Inflammatory macrophage (primary cell): ENCODE measurements at regions not wholly inside any gene's neighbourhood (a gene's known extent, or its start where the extent isn't known, plus 50 kb on each side); places are given as distances from the start of the nearest gene placed in this dataset.

Experiments
- DNase-seq, 2 donors: peaks; one replicate each; pipeline ENCODE4 v3.0.0-alpha.2; 2020 to 2022

DNA sequence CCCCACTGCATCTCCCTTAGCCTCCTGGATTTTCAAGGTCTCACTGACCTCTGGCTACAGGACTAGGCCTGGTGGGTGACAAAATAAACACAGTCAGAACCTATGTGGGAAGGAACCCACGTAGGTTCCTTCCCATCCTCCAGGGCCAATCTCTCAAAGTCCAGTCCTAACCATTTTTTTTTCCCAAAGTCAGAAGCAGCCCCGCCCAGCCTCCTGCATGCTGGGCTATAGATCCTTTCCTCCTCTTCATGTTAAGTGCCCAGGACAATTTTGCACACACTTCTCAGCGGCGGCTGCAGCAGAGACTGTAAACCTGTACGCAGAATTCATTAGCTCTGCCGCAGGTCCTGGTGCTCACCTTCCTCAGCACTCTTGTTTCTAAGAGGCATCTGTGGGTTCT, 285.8 kb downstream of the NPIPA8 start:
- DNase-seq: no peak

DNA sequence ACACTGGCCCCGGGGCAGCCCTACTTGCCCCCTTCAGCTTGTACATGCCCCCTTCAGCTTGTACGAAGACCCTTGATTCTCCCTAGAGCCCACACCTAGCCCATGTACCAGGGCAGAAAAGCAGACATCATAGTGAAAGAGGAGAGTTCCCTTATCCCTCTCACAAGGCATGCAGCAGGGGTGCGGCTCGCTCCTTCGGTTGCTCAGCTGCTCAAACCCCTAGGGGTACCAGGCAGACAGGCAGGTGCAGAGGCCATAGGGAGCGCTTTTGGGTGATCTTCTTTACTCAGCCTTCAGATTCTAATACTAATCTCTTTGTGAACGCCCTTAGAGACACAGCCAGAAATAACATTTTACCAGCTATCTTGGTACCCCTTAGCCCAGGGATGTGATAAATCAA, 286.3 kb downstream of the NPIPA8 start:
- no peak for DNase-seq

DNA sequence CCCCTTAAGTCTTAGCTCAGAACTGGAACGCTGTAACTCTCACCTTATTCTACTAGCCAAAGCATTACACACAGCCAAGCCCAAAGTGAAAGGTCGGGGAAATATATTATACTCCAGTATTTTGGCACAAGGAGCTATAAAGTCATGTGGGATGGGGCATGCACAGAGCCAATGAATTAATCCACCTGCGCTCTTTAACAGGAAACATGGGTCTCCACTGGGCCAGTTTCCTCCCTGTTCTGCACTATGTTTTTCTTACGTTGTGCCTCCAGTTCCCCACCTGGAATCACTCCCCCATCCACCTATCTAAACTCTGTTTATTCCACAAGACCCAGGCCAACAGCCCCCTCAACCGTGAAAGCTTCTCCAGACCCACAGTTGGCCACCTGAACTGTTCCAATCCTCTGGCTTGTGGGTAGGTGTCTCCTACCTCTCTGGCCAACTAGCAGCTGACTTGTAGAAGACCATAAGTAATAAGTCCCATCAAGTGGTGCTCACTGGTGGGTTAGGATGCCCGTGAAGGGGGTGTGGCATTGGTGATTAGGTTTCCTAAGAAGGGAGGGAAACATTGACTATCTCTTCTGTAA, 286.9 kb downstream of the NPIPA8 start:
- no peak for DNase-seq

DNA sequence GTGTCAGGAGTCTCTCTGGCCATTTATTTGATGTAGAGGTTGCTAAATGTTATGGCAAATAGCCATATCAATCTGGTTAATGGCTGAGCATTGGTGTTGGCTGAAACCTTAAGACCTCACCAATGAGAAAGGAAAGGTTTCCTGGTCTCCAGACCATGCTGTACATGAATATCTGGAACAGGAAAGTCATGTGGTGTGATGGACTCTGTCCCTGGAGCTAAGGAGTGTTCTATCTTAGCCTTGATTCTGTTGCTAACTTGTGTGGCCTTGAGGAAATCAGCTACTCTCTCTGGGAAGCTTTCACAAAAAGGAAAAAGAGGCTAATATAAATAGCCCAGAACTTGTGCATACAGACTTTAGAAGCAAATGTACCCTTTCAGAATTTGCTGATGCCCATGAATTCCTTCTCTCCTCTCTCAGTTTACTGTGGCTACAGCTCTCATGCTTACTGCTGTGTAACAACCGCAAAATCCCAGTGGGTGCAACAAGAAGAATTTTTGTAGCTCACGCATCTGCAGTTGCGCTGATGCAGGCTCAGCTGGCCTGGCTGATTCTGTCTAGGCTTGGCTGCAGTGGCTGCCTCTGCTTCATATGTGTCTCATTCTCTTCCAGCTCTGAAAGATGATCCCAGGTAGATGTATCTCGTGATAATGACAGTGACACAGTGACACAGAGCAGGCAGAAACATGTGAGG, 287.5 kb downstream of the NPIPA8 start:
- no peak for DNase-seq

DNA sequence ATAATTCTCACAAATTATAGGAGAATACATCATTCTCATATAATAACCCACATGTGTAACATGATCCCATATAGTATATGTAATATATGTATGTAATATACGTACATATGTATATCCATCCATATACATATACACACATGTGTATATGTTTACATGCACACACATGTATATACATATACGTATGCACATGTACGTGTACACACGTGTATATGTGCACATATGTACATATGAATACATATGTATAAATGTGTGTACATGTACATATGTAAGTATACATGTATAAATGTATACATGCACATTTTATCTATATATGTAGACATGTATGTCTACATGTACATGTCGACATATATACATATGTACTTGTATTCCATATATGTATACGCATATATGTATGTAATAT, 288.8 kb downstream of the NPIPA8 start:
- no peak for DNase-seq

DNA sequence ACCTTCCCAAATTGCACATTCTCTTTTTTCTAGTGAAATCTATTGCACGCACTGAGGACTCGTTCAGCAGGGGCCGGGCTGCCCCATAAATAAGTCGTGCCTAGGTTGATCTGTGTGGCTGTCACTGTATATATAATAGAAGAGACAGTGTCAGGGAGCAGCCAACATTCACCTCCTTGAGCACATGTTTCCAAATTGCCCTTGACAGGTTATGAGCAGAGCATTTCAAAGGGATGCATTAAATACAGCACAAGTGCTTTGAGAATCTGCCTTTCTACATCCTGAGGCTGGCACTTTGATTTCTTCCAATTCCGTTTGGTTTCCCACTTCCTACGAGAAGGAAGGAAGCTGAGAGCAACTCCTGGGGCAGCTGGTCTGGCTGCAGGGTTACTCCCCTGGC, 291.2 kb downstream of the NPIPA8 start:
- no peak for DNase-seq

DNA sequence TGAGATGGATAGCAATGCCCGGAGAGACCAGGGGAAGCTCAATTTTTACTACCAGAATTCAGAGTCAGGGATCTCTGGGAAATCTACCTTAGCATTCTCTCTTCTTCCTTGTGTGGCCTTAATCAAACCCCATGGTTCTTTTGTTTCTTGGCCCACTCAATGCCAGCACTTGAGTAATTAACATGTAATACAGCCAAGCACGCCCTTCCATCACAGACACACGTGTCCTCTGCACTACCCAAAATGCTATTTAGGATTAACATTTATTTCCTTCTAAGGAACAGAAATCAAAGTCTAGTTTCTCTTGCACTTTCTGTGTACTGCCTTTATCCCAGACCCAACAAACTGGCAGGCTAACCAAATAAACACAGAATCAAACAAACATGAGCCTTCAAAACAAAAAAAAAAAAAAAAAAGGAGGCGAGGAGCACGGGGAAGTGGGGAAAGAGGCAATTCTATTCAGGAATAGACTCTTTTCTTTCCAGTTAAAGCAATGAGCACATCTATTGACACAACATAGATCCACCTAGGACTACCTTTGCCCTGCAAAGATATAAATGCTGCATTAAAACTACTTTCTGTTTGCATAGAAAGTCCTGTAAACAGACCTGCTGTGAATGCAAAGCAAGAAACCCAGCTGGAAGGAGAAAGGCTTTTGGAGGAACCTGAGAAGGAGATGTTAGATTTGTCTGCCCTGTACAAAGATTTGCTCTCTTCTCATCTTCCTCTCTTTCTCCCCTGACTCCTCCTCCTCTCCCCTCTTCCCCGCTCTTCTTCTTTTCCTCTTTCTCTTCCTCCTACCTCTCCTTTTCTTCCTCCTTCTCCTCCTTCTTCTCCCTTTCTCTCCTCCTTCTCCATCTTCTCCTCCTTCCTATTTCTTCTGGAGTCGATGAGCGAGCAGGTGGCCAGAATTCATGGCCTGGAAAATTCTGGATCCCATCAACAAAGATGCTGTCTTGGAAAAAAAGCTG, 294.4 kb downstream of the NPIPA8 start:
- no peak for DNase-seq

DNA sequence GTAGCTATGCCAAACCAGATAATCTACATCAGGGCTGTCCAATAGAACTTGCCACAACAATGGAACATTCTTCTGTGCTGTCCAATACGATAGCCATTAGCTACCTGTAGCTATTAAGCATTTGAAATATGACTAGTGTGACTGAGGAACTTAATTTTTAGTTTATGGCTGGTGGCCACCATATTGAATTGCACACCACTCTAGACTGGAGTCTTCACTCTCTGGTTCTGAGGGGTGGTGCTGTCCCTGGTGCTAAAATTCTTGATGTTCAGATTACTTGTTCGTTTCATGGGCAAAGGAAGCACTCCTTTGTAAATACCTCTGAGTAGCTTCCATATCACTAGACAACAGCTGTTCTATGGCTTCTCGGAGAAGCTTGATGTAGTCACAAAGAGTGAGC, 296.6 kb downstream of the NPIPA8 start:
- no peak for DNase-seq

DNA sequence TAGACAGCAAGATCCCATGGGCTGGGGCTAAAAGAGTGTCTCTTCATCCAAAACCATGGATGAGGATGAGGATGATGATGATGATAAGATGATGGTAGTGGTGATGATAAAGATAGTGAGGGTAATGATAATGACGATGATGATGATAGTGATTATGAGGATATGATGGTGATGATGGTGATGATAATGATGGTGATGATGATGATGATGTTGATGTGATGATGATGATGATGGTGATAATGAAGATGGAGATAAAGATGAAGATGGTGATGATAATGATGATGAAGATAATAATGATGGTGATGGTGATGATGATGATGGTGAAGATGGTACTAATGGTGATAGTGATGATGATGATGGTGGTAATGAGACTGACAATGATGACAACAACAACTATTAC, 299.5 kb downstream of the NPIPA8 start:
- no peak for DNase-seq

DNA sequence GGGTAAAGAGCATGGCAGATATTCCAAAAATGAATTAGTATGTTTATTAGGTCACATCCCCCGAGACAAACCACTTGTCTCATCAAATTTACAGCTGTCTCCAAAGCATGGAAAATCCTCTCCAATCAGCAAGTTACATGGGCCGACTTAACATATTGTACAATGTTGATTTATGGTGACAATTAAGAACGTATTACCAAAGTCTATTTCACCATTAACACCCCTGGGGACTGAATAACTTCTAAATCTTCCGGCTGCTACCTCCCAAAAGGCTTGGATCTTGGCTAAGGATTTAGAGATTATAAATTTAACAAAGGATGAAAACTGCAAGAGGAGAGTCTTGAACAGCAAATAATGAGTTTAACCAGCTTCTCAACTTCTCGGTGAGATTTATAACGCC, 311.9 kb downstream of the NPIPA8 start:
- no peak for DNase-seq

DNA sequence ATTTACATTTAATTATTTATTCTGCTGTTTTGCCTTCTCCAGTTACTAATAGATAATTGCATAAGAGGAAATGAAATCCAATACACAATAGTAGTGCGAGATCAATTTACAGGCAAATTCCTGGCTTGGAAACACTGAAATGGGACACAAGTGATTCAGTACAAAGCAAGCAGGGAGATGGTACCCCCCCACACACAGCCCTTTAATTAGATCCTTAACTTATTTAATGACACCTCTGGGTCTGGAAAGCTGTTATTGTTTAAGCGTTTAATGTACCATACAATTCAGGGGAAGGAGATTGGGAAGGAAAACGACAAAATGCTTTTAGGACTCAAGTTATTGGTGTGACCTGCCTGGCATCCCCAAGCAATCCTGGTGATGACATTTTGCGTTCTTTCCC, 318.2 kb downstream of the NPIPA8 start:
- no peak for DNase-seq

DNA sequence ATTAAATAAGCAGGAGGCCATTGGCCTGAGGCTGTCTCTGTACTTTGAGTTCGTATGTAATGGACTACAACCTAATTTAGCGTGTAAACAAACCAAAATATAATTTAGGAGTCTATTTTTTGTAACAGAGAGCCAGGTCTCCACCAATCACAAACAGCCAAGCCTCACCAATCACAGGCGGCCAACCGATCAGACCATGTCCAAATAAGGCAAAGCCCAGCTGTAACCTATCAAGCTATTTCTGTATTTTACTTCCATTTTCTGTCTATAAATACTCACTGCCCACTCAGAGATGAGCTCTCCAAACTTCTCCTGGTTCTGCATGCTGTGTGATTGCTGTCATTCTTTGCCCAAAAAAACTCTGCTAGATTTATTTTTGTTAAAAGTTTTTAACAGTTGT, 322.7 kb downstream of the NPIPA8 start:
- peak; percentile 14 to 15 for DNase-seq

DNA sequence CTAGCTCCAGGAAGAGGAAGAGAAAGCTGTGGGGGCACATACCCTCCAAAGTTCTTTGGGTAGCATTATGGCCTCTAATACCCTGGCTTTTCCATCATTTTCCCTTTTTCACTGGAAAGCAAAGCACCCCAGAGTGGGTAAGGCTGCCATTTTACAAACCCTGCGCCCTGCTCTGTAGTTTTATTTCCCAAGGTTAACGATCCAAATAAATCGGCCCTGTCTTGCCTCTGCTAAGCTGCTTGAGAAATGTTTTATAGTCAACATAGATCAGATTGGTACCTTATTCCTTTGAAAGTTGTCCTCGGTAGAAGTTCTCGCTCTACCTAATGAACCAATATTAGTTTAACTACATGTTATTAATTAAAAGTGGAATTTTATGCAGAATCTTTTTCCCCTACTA, 328.2 kb downstream of the NPIPA8 start:
- no peak for DNase-seq

DNA sequence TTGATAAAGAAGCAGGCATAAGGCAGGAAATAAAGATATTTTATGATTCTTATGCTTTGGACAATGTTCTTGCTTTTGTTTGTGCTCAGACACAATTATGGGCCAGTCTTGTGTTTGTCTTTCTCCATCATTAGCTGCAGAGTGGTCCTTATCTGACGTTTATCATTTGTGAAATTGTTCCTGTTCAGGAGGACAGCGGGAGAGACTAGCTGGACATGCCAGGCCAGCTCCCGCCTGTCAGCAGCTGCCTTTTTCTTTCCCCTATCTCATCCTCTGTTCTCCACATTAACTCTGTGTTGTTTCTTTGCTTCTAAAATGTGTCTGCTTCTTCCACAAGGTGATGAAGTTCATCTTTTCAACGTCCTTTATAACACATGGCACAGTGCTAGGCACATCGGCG, 333.5 kb downstream of the NPIPA8 start:
- DNase-seq: no peak

DNA sequence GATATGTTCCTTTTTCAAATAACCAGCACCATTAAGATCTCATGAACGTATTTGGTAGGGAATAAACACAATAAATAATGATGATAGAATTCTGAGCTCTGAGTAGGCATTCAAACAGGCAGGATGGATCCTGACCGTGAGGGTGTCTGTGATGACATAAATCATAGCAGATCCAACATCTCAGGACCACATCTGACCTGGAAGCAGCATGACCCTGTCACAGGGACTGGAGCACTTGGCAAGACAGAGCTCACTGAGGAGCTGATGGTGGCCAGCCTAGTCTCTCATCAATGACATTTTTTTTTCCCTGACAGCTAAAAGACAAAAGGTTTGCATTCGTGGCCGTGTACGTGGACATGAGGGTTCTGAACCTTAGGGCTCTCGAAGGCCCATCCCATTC, 337.5 kb downstream of the NPIPA8 start:
- no peak for DNase-seq

DNA sequence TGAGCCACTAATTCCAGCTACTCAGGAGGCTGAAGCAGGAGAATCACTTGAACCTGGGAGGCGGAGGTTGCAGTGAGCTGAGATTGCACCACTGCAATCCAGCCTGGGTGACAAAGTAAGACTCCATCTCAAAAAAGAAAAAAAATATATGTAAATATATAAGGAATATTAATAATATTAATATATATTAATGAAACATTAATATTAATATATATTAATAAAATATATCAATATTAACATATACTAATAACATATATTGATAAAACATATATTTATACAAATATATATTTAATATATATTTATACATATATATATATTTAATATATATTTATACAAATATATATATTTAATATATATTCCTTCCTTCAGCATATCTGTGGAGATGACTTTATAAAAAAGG, 338.0 kb downstream of the NPIPA8 start:
- DNase-seq: no peak

DNA sequence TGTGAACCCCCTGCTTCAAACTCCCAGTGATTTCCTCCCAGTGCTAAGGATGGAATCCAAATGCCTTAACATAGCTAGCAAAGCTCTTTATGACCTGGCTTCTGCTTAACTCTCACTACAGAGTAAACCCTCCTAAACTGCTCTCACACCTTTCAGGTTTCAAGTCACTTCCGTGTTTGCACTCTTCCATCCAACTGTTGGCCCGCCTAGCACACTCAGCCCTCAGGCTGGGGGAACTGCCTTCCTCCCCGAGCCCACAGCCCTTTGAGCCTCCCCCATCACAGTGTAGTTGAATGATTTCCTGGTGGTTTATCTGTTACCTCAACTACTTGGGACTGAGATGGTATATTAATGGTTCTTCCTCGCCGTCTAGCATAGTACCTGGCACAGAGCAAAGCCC, 342.5 kb downstream of the NPIPA8 start:
- no peak for DNase-seq

DNA sequence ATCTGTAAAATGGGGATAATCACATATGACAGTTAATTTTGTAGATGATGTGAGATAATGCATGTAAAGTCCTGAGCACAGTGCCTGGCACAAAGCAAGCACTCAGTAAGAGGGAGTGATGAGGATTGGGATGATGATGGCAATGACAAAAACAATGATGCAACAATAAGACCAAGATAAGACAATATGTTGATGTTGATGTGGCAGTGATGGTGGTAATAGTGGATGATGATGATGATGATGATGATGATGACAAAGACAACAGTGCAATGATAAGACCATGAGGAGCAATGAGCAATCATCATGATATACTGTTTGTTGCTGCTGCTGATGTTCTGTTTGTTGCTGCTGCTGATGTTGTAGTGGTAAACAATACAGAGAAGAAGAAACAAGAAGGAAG, 344.1 kb downstream of the NPIPA8 start:
- no peak for DNase-seq

DNA sequence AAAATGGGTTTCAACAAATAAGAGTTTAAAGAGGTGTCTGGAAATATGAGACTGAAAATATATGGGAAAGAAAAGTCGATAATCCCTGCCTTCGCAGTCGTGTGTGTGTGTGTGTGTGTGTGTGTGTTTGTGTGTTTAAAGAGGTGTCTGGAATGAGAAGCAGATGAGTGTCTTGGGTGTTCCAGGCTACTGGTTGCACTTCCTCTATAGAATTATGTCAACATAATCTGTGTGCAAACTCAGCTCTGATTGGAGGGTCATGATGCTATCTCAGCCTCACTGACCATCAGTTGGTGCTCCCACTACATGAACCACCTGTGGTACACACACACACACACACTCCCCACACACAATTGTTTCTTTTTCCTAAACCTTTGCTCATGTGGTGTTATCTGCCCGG, 347.3 kb downstream of the NPIPA8 start:
- DNase-seq: no peak

DNA sequence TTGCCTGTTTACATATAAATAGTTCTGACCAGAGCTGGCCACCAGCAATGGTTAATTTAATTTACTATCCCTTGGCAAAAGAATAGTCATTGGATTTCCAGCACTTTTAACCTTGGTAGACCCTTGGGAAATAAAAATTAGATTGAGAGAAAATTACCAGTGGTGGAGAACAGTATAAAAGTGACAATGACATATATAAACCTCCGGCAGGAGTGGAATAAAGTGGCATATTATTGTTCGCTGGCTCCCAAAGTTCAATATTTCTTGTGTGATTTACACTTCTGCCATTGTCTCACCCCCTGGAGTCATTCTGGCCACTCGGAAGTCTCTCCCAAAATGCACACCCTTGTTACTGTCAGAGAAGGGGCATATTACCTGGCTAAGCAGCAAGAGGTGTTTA, 347.7 kb downstream of the NPIPA8 start:
- no peak for DNase-seq

DNA sequence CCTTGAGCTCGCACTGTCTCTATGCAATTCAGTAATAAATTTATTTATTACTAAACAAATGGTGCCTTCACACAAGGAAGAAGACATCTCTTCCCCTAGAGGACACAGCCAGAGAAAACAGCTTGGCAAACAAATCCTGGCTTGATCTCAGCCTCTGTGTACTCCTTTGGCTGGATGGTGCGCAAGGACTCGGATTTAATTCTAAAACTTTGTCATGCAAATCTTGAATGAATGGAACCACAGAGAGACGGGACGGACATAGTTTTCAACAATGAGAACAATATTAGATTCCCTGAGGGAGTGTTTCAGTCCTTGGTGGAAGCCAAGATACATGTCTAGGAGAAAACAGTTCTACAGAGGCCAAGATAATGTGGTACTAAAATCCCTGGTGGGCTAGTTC, 349.5 kb downstream of the NPIPA8 start:
- DNase-seq: no peak

DNA sequence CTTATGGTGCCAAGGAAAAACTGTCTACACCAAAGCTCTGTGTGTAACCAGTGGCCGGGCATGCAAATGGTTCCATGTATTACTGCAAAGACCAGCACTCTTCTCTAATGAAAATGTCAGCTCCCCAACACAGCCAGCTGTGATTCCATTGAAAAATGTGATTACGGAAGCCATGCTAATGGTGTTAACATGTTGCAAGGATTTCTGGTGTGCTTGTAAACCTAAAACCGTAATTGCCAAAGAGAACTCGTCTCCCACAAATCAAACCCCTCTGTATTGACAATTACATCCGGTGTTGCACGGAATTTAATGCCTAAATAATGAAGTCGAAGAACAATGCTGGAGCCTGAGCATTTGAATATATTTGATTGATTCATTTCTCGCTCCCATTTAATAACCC, 351.7 kb downstream of the NPIPA8 start:
- no peak for DNase-seq

DNA sequence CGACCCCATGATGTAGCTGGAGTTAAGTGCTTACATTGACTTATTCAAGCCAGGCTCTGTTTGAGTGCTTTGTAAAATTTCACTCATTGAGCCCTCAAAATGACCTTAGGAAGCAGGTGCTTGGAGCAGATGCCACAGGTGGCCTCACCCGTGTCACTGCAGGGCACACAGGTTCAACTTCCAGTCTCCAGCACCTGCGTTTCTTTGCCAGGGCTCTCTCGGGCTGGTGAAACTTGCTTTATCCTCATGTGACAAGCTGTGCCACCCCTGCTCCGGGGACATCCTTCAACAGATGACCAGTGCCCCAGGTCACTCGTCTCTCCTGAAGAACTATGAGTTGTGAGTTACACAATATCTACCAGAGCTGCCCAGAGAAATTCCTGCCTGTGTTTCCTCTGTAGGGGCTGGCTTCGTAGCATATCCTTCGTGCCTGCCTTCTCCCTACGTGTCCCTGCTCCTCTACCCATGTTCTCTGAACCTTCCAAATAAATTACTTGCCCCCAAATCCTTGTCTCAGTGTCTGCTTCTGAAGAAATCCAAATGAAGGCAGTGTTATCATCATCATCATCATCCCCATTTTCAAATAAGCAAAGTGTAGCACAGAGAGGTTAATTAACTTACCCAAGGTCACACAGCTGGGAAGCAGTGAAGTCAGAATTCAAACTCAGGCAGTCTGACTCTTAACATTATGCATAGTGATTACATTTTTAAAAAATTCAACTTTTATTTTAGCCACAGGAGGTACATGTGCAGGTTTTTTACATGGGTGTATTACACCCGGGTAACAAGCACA, 352.5 kb downstream of the NPIPA8 start:
- no peak for DNase-seq
